ENCODE measurements at regions not wholly inside any gene's neighbourhood (a gene's known extent, or its start where the extent isn't known, plus 50 kb on each side); places are given as distances from the start of the nearest gene placed in this dataset.
"Not testable (repeated sequence)": the region's sequence is repeated elsewhere in the genome, so short reads cannot be mapped to it uniquely, and the experiment has no call there.

DNA sequence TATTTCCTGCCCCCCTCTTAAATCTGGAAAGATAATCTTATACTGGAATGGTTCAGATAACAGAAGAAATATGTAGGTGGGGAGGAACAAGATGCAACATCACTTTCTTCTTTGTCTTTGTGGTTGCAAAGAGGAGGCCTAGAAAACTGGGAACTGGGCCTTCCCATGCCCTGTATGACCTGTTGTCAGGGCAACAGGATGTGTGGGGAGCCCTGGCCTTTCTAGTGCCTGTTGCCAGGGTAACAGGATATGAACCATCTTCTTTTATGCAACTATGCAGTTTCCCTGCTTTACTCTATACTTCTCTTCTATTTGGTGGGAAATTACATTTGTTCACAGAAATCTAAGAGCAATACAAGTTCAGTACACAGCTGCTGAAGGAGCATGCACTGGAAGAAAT is 79.8 kb upstream of the PDE1A start:
- Histone ChIP-seq H3K27ac (ENCODE audit: low read depth, low read length) (no peak overlapping the region), H3K4me3 (ENCODE audit: low read length) (no peak overlapping the region), H3K36me3 (ENCODE audit: control insufficient read depth in 2 of 3, insufficient read depth in 3 of 3, low read length in 3 of 3) (no peaks in the 10 kb centered on the region), H3K9me3 (ENCODE audit: control insufficient read depth in 2 of 3, low read length in 3 of 3) (no peaks in the 10 kb centered on the region), H3K4me1 (ENCODE audit: control insufficient read depth in 2 of 2, insufficient read depth in 2 of 2, low read length in 2 of 2) (no peaks in the 10 kb centered on the region), H3K27me3 (ENCODE audit: control insufficient read depth in 2 of 2, insufficient read depth in 2 of 2, low read length in 2 of 2) (no peaks in the 10 kb centered on the region)
- no peak for ATAC-seq
- no peak for DNase-seq
- intact Hi-C loops (cut with micrococcal nuclease), result no loop called here
- H3K36me3 Mint-ChIP-seq, result no peaks in the 10 kb centered on the region
- H3K4me3 Mint-ChIP-seq, result no peak overlapping the region
- H3K4me1 Mint-ChIP-seq, result no peaks in the 10 kb centered on the region
- no peaks in the 10 kb centered on the region for H3K9me3 Mint-ChIP-seq
- POLR2A ChIA-PET, result no interaction called here
- H3K27me3 Mint-ChIP-seq, result peaks cover 0 to under 1% (median 0%) of the 10 kb centered on the region in 5 donors
- H3K27ac Mint-ChIP-seq, result no peak overlapping the region
- CTCF ChIA-PET, result no interaction called here

DNA sequence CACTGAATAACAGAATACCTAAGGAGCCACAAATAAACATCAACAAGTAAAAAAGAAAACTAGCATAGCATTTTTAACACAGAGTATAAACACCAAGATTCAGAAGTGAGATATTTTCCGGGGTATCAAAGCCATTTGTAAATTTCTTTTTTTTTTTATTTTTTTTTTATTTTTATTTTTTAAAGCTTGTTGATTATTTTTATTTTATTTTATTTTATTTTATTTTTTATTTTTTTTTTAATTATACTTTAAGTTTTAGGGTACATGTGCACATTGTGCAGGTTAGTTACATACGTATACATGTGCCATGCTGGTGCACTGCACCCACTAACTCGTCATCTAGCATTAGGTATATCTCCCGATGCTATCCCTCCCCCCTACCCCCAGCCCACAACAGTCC is 81.7 kb upstream of the PDE1A start:
- H3K9me3 ChIP-seq (ENCODE audit: control insufficient read depth in 2 of 3, low read length in 3 of 3); DNase-seq; ATAC-seq; H3K4me3 Mint-ChIP-seq; H3K27ac Mint-ChIP-seq; H3K9me3 Mint-ChIP-seq; H3K36me3 Mint-ChIP-seq; CTCF ChIA-PET; H3K27me3 ChIP-seq (ENCODE audit: control insufficient read depth in 2 of 2, insufficient read depth in 2 of 2, low read length in 2 of 2); intact Hi-C loops (cut with micrococcal nuclease); H3K36me3 ChIP-seq (ENCODE audit: control insufficient read depth in 2 of 3, insufficient read depth in 3 of 3, low read length in 3 of 3); H3K27ac ChIP-seq (ENCODE audit: low read depth, low read length); H3K4me3 ChIP-seq (ENCODE audit: low read length); H3K4me1 Mint-ChIP-seq; POLR2A ChIA-PET; H3K27me3 Mint-ChIP-seq; H3K4me1 ChIP-seq (ENCODE audit: control insufficient read depth in 2 of 2, insufficient read depth in 2 of 2, low read length in 2 of 2): not testable (repeated sequence)

DNA sequence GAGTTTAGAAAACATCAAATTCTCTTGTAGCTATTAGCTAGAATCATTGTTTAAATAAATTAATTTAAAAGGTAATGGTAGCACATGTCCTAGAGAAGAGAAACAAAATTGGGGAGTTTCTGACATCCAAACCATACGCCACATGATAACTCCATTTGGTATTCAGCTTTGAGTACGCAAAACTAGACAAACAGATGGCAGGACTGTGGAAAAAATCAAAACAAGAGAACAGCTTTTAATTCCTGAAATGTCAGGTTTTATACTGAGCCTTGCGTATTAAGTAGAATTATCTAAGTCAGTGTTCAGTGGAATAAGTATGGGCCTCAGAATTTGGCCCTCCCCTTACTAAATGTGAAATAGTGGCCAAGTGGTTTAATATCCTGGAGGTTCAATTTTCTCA is 82.4 kb upstream of the PDE1A start:
- ChIA-PET CTCF (no interaction called here), POLR2A (no interaction called here)
- no peak overlapping the region for H3K27ac Mint-ChIP-seq
- ATAC-seq (no peak), DNase-seq (no peak)
- no peaks in the 10 kb centered on the region for H3K36me3 Mint-ChIP-seq
- H3K36me3 ChIP-seq (ENCODE audit: control insufficient read depth in 2 of 3, insufficient read depth in 3 of 3, low read length in 3 of 3), result no peaks in the 10 kb centered on the region
- H3K4me3 Mint-ChIP-seq, result no peak overlapping the region
- H3K27me3 Mint-ChIP-seq, result peaks cover 0 to 8% (median 0%) of the 10 kb centered on the region in 5 donors
- intact Hi-C loops (cut with micrococcal nuclease), result no loop called here
- H3K27me3 ChIP-seq (ENCODE audit: control insufficient read depth in 2 of 2, insufficient read depth in 2 of 2, low read length in 2 of 2), result no peaks in the 10 kb centered on the region
- H3K9me3 Mint-ChIP-seq, result peaks cover 0 to 11% (median 0%) of the 10 kb centered on the region in 11 donors
- no peaks in the 10 kb centered on the region for H3K9me3 ChIP-seq (ENCODE audit: control insufficient read depth in 2 of 3, low read length in 3 of 3)
- H3K4me1 Mint-ChIP-seq, result no peaks in the 10 kb centered on the region
- H3K4me1 ChIP-seq (ENCODE audit: control insufficient read depth in 2 of 2, insufficient read depth in 2 of 2, low read length in 2 of 2), result no peaks in the 10 kb centered on the region
- H3K4me3 ChIP-seq (ENCODE audit: low read length), result no peak overlapping the region
- H3K27ac ChIP-seq (ENCODE audit: low read depth, low read length), result no peak overlapping the region

DNA sequence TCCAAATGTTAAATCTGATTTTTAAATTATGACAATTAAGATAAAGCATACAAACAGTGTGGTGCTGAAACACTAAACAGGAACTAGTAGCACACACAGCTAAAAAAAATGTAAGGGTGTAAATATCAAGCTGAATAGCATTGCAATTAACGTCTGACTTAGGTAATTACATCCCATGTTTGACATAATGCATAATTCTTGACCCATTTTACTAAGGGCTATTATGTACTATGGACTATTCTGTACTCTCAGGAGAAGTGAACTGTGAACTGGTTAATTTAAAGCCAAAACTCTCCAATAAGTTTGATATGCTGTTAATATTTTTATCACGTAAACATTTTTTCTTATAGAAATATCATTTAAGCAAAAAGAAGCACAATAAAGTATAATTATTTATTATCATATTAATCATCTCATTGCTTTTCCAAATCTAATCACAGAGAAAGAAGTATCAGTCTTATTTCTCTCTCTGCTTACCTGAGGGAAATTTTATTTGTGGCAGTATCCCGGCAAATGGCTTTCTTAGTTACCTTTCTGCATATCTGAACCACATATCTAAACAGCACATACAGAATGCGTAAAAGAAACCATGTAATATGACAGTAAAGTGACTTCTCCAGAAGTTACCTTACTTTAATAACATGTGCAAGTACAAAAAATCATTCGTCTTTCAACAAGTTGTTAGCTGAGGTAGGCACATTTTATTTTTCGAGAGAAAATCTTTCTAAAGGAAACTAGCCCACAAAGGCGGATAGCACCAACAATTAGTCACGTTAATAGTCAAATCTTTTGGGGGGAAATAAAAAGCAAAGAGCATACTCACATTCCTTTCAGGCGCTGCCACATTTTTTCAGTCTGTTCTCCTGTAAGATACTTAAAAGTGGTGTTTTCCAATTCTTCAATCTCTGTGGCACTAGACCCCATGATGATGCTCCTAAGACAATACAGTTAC is 94.9 kb upstream of the PDE1A start:
- no peak overlapping the region for H3K4me3 Mint-ChIP-seq
- H3K4me1 Mint-ChIP-seq, result peaks cover 0 to 2% (median 0%) of the 10 kb centered on the region in 7 donors
- ChIA-PET CTCF (no interaction called here), POLR2A (no interaction called here)
- H3K4me1 ChIP-seq (ENCODE audit: control insufficient read depth in 2 of 2, insufficient read depth in 2 of 2, low read length in 2 of 2), result no peaks in the 10 kb centered on the region
- no peaks in the 10 kb centered on the region for H3K9me3 Mint-ChIP-seq
- no peaks in the 10 kb centered on the region for H3K36me3 Mint-ChIP-seq
- H3K27ac ChIP-seq (ENCODE audit: low read depth, low read length), result no peak overlapping the region
- no peaks in the 10 kb centered on the region for H3K36me3 ChIP-seq (ENCODE audit: control insufficient read depth in 2 of 3, insufficient read depth in 3 of 3, low read length in 3 of 3)
- no peak overlapping the region for H3K4me3 ChIP-seq (ENCODE audit: low read length)
- no peaks in the 10 kb centered on the region for H3K27me3 ChIP-seq (ENCODE audit: control insufficient read depth in 2 of 2, insufficient read depth in 2 of 2, low read length in 2 of 2)
- ATAC-seq (no peak), DNase-seq (no peak)
- H3K27me3 Mint-ChIP-seq, result peaks cover 0 to 11% (median 9%) of the 10 kb centered on the region in 5 donors
- no peaks in the 10 kb centered on the region for H3K9me3 ChIP-seq (ENCODE audit: control insufficient read depth in 2 of 3, low read length in 3 of 3)
- no peak overlapping the region for H3K27ac Mint-ChIP-seq
- intact Hi-C loops (cut with micrococcal nuclease), result no loop called here

DNA sequence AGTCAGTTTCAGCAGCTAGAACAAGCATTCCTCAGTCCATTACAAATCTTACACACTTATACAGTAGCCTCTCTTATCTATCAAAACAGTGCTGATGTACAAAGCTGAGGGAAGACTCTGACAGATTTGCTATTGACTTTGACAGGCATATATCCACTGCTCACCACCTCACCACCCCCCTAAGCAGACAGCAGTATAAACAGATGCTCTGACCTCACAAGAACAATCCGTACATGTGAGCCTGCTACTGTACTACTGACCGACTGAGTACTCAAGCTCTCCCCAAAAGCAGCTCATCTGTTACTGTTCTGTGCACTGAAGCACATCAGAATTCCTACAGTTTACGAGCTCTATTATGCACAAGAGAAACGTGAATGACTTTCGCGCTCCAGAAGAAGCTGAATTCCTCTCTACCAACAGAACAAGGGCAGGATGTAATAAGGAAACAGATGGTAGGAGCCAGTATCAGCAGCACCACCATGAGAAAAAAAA is 95.6 kb upstream of the PDE1A start:
- no peaks in the 10 kb centered on the region for H3K9me3 ChIP-seq (ENCODE audit: control insufficient read depth in 2 of 3, low read length in 3 of 3)
- no peaks in the 10 kb centered on the region for H3K36me3 ChIP-seq (ENCODE audit: control insufficient read depth in 2 of 3, insufficient read depth in 3 of 3, low read length in 3 of 3)
- DNase-seq, result no peak
- H3K27me3 Mint-ChIP-seq, result peaks cover 0 to 11% (median 9%) of the 10 kb centered on the region in 5 donors
- POLR2A ChIA-PET, result no interaction called here
- peaks cover 0 to 2% (median 0%) of the 10 kb centered on the region in 11 donors for H3K9me3 Mint-ChIP-seq
- no peak overlapping the region for H3K27ac Mint-ChIP-seq
- no peak overlapping the region for H3K4me3 ChIP-seq (ENCODE audit: low read length)
- CTCF ChIA-PET, result no interaction called here
- no peak overlapping the region for H3K27ac ChIP-seq (ENCODE audit: low read depth, low read length)
- no peak overlapping the region for H3K4me3 Mint-ChIP-seq
- peaks cover 0 to 2% (median 0%) of the 10 kb centered on the region in 7 donors for H3K4me1 Mint-ChIP-seq
- intact Hi-C loops (cut with micrococcal nuclease), result no loop called here
- no peaks in the 10 kb centered on the region for H3K36me3 Mint-ChIP-seq
- peak; percentile 24 for ATAC-seq
- H3K4me1 ChIP-seq (ENCODE audit: control insufficient read depth in 2 of 2, insufficient read depth in 2 of 2, low read length in 2 of 2), result no peaks in the 10 kb centered on the region
- no peaks in the 10 kb centered on the region for H3K27me3 ChIP-seq (ENCODE audit: control insufficient read depth in 2 of 2, insufficient read depth in 2 of 2, low read length in 2 of 2)

DNA sequence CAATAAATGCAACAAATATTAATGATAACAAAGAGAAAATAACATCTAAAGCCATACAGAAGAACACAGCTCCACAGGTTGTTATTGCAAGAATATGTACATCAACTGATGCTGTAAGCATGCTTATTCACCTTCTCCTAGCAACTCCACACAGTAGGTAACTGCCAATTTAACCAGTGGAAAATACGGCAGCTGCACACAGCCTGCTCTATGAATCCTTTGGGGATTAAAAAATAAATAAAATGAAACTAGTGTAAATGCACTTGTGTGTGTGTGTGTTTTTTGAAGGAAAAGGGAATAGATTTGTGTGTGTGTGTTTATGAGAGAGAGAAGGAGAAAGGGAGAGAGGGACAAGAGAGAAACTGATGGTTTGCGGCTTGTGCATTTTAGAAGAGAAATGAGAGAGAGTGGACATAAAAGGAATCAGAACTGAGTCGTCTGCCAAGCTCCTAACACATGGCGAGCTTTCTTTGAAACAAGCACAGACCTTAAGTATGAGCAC is 96.2 kb upstream of the PDE1A start:
- Histone ChIP-seq H3K27ac (ENCODE audit: low read depth, low read length) (no peak overlapping the region), H3K36me3 (ENCODE audit: control insufficient read depth in 2 of 3, insufficient read depth in 3 of 3, low read length in 3 of 3) (no peaks in the 10 kb centered on the region), H3K27me3 (ENCODE audit: control insufficient read depth in 2 of 2, insufficient read depth in 2 of 2, low read length in 2 of 2) (no peaks in the 10 kb centered on the region), H3K9me3 (ENCODE audit: control insufficient read depth in 2 of 3, low read length in 3 of 3) (no peaks in the 10 kb centered on the region), H3K4me3 (ENCODE audit: low read length) (no peak overlapping the region), H3K4me1 (ENCODE audit: control insufficient read depth in 2 of 2, insufficient read depth in 2 of 2, low read length in 2 of 2) (no peaks in the 10 kb centered on the region)
- H3K4me3 Mint-ChIP-seq, result no peak overlapping the region
- DNase-seq (no peak), ATAC-seq (no peak)
- H3K9me3 Mint-ChIP-seq, result peaks cover 0 to 4% (median under 1%) of the 10 kb centered on the region in 11 donors
- H3K27me3 Mint-ChIP-seq, result peaks cover 0 to 11% (median 9%) of the 10 kb centered on the region in 5 donors
- H3K27ac Mint-ChIP-seq, result no peak overlapping the region
- CTCF ChIA-PET, result no interaction called here
- H3K4me1 Mint-ChIP-seq, result peaks cover 0 to 2% (median 0%) of the 10 kb centered on the region in 7 donors
- intact Hi-C loops (cut with micrococcal nuclease), result no loop called here
- POLR2A ChIA-PET, result no interaction called here
- H3K36me3 Mint-ChIP-seq, result no peaks in the 10 kb centered on the region

DNA sequence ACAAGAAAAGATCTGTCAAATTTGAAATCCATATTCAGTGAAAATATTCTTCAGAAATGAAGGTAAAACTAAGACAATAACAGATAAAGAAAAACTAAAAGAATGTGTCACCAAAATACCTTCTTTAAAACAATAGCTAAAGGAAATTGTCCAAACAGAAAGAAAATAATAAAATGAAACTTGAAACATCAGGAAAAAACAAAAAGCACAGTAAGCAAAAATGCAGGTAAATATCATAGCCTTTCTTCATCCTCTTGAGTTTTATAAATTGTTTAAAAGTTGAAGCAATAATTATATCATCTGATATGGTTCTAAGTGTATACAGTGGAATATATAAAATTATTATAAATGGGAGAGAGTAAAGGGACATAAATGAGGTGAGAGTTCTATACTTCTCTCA is 103.8 kb upstream of the PDE1A start:
- no peak overlapping the region for H3K27ac ChIP-seq (ENCODE audit: low read depth, low read length)
- ATAC-seq (no peak), DNase-seq (no peak)
- no peaks in the 10 kb centered on the region for H3K9me3 ChIP-seq (ENCODE audit: control insufficient read depth in 2 of 3, low read length in 3 of 3)
- no peaks in the 10 kb centered on the region for H3K4me1 ChIP-seq (ENCODE audit: control insufficient read depth in 2 of 2, insufficient read depth in 2 of 2, low read length in 2 of 2)
- H3K4me3 Mint-ChIP-seq, result no peak overlapping the region
- POLR2A ChIA-PET, result no interaction called here
- H3K27ac Mint-ChIP-seq, result no peak overlapping the region
- H3K9me3 Mint-ChIP-seq, result peaks cover 0 to 17% (median 4%) of the 10 kb centered on the region in 11 donors
- no peaks in the 10 kb centered on the region for H3K4me1 Mint-ChIP-seq
- no peaks in the 10 kb centered on the region for H3K27me3 Mint-ChIP-seq
- no peaks in the 10 kb centered on the region for H3K36me3 ChIP-seq (ENCODE audit: control insufficient read depth in 2 of 3, insufficient read depth in 3 of 3, low read length in 3 of 3)
- intact Hi-C loops (cut with micrococcal nuclease), result no loop called here
- CTCF ChIA-PET, result no interaction called here
- no peaks in the 10 kb centered on the region for H3K36me3 Mint-ChIP-seq
- H3K4me3 ChIP-seq (ENCODE audit: low read length), result no peak overlapping the region
- no peaks in the 10 kb centered on the region for H3K27me3 ChIP-seq (ENCODE audit: control insufficient read depth in 2 of 2, insufficient read depth in 2 of 2, low read length in 2 of 2)

All from naive thymus-derived CD4-positive, alpha-beta T cell (primary cell).